ENCODE measurements at regions not wholly inside any gene's neighbourhood (a gene's known extent, or its start where the extent isn't known, plus 50 kb on each side); places are given as distances from the start of the nearest gene placed in this dataset.
"Not testable (repeated sequence)": the region's sequence is repeated elsewhere in the genome, so short reads cannot be mapped to it uniquely, and the experiment has no call there.

GRCh38 chr6:113254194-113254593 lies 603.0 kb upstream of the MARCKS start:
- H3K9me3 ChIP-seq (ENCODE audit: control insufficient read depth, low read length); H3K4me3 ChIP-seq (ENCODE audit: extremely low read depth, insufficient read depth, low read length, poor library complexity, severe bottlenecking); H3K36me3 ChIP-seq (ENCODE audit: control insufficient read depth, insufficient read depth, low read length); H3K27ac ChIP-seq (ENCODE audit: low read depth, low read length, severe bottlenecking); H3K4me1 ChIP-seq (ENCODE audit: control insufficient read depth, insufficient read depth, low read length, poor library complexity, severe bottlenecking): not testable (repeated sequence)

- no peak overlapping the region for H3K4me3 ChIP-seq (ENCODE audit: extremely low read depth, insufficient read depth, low read length, poor library complexity, severe bottlenecking)
- H3K36me3 ChIP-seq (ENCODE audit: control insufficient read depth, insufficient read depth, low read length), result no peaks in the 10 kb centered on the region
- H3K9me3 ChIP-seq (ENCODE audit: control insufficient read depth, low read length), result peaks cover 5% of the 10 kb centered on the region
- no peak overlapping the region for H3K27ac ChIP-seq (ENCODE audit: low read depth, low read length, severe bottlenecking)
- no peaks in the 10 kb centered on the region for H3K4me1 ChIP-seq (ENCODE audit: control insufficient read depth, insufficient read depth, low read length, poor library complexity, severe bottlenecking)
- no CpG with 5 or more reads among the region's 1 CpG for WGBS, 2 experiments (ENCODE audit: insufficient coverage in 2 of 2)
These were observed 598.4 kb upstream of the MARCKS start for GRCh38 chr6:113258771-113259170.

- H3K4me1 ChIP-seq (ENCODE audit: control insufficient read depth, insufficient read depth, low read length, poor library complexity, severe bottlenecking), result no peaks in the 10 kb centered on the region
- H3K36me3 ChIP-seq (ENCODE audit: control insufficient read depth, insufficient read depth, low read length), result no peaks in the 10 kb centered on the region
- H3K4me3 ChIP-seq (ENCODE audit: extremely low read depth, insufficient read depth, low read length, poor library complexity, severe bottlenecking), result no peak overlapping the region
- no peak overlapping the region for H3K27ac ChIP-seq (ENCODE audit: low read depth, low read length, severe bottlenecking)
- H3K9me3 ChIP-seq (ENCODE audit: control insufficient read depth, low read length), result peaks cover 35% of the 10 kb centered on the region
These were observed 585.7 kb upstream of the MARCKS start for GRCh38 chr6:113271437-113271836.

GRCh38 chr6:113276601-113277000 lies 580.5 kb upstream of the MARCKS start:
- H3K36me3 ChIP-seq (ENCODE audit: control insufficient read depth, insufficient read depth, low read length), result no peaks in the 10 kb centered on the region
- peaks cover 5% of the 10 kb centered on the region for H3K4me1 ChIP-seq (ENCODE audit: control insufficient read depth, insufficient read depth, low read length, poor library complexity, severe bottlenecking)
- no CpG with 5 or more reads among the region's 2 CpGs for WGBS, 2 experiments (ENCODE audit: insufficient coverage in 2 of 2)
- H3K9me3 ChIP-seq (ENCODE audit: control insufficient read depth, low read length), result no peaks in the 10 kb centered on the region
- no peak overlapping the region for H3K4me3 ChIP-seq (ENCODE audit: extremely low read depth, insufficient read depth, low read length, poor library complexity, severe bottlenecking)
- H3K27ac ChIP-seq (ENCODE audit: low read depth, low read length, severe bottlenecking), result no peak overlapping the region

- Histone ChIP-seq H3K4me1 (ENCODE audit: control insufficient read depth, insufficient read depth, low read length, poor library complexity, severe bottlenecking) (peaks cover 6% of the 10 kb centered on the region), H3K36me3 (ENCODE audit: control insufficient read depth, insufficient read depth, low read length) (no peaks in the 10 kb centered on the region), H3K4me3 (ENCODE audit: extremely low read depth, insufficient read depth, low read length, poor library complexity, severe bottlenecking) (no peak overlapping the region), H3K27ac (ENCODE audit: low read depth, low read length, severe bottlenecking) (no peak overlapping the region), H3K9me3 (ENCODE audit: control insufficient read depth, low read length) (no peaks in the 10 kb centered on the region)
- no CpG with 5 or more reads among the region's 1 CpG for WGBS, 2 experiments (ENCODE audit: insufficient coverage in 2 of 2)
These were observed 580.0 kb upstream of the MARCKS start for GRCh38 chr6:113277111-113277510.

- Histone ChIP-seq H3K9me3 (ENCODE audit: control insufficient read depth, low read length) (no peaks in the 10 kb centered on the region), H3K4me3 (ENCODE audit: extremely low read depth, insufficient read depth, low read length, poor library complexity, severe bottlenecking) (no peak overlapping the region), H3K27ac (ENCODE audit: low read depth, low read length, severe bottlenecking) (no peak overlapping the region), H3K36me3 (ENCODE audit: control insufficient read depth, insufficient read depth, low read length) (no peaks in the 10 kb centered on the region), H3K4me1 (ENCODE audit: control insufficient read depth, insufficient read depth, low read length, poor library complexity, severe bottlenecking) (peaks cover 6% of the 10 kb centered on the region)
These were observed 576.1 kb upstream of the MARCKS start for GRCh38 chr6:113281014-113281413.

GRCh38 chr6:113281431-113281830 lies 575.7 kb upstream of the MARCKS start:
- H3K4me3 ChIP-seq (ENCODE audit: extremely low read depth, insufficient read depth, low read length, poor library complexity, severe bottlenecking), result no peak overlapping the region
- peaks cover 6% of the 10 kb centered on the region for H3K4me1 ChIP-seq (ENCODE audit: control insufficient read depth, insufficient read depth, low read length, poor library complexity, severe bottlenecking)
- WGBS, 2 experiments (ENCODE audit: insufficient coverage in 2 of 2), result 14 to 57% methylated on average over 1 of the region's 1 CpG
- no peaks in the 10 kb centered on the region for H3K36me3 ChIP-seq (ENCODE audit: control insufficient read depth, insufficient read depth, low read length)
- no peaks in the 10 kb centered on the region for H3K9me3 ChIP-seq (ENCODE audit: control insufficient read depth, low read length)
- no peak overlapping the region for H3K27ac ChIP-seq (ENCODE audit: low read depth, low read length, severe bottlenecking)

- Histone ChIP-seq H3K4me1 (ENCODE audit: control insufficient read depth, insufficient read depth, low read length, poor library complexity, severe bottlenecking) (no peaks in the 10 kb centered on the region), H3K9me3 (ENCODE audit: control insufficient read depth, low read length) (no peaks in the 10 kb centered on the region), H3K27ac (ENCODE audit: low read depth, low read length, severe bottlenecking) (no peak overlapping the region), H3K36me3 (ENCODE audit: control insufficient read depth, insufficient read depth, low read length) (no peaks in the 10 kb centered on the region), H3K4me3 (ENCODE audit: extremely low read depth, insufficient read depth, low read length, poor library complexity, severe bottlenecking) (no peak overlapping the region)
- 92 to 100% methylated on average over 1 of the region's 2 CpGs for WGBS, 2 experiments (ENCODE audit: insufficient coverage in 2 of 2)
These were observed 569.7 kb upstream of the MARCKS start for GRCh38 chr6:113287396-113287795.

- Histone ChIP-seq H3K4me3 (ENCODE audit: extremely low read depth, insufficient read depth, low read length, poor library complexity, severe bottlenecking) (no peak overlapping the region), H3K9me3 (ENCODE audit: control insufficient read depth, low read length) (no peaks in the 10 kb centered on the region), H3K36me3 (ENCODE audit: control insufficient read depth, insufficient read depth, low read length) (no peaks in the 10 kb centered on the region), H3K27ac (ENCODE audit: low read depth, low read length, severe bottlenecking) (no peak overlapping the region), H3K4me1 (ENCODE audit: control insufficient read depth, insufficient read depth, low read length, poor library complexity, severe bottlenecking) (no peaks in the 10 kb centered on the region)
- no CpG with 5 or more reads among the region's 1 CpG for WGBS, 2 experiments (ENCODE audit: insufficient coverage in 2 of 2)
These were observed 568.7 kb upstream of the MARCKS start for GRCh38 chr6:113288409-113288808.

GRCh38 chr6:113289166-113289565 lies 568.0 kb upstream of the MARCKS start:
- Histone ChIP-seq H3K4me1 (ENCODE audit: control insufficient read depth, insufficient read depth, low read length, poor library complexity, severe bottlenecking) (no peaks in the 10 kb centered on the region), H3K4me3 (ENCODE audit: extremely low read depth, insufficient read depth, low read length, poor library complexity, severe bottlenecking) (no peak overlapping the region), H3K36me3 (ENCODE audit: control insufficient read depth, insufficient read depth, low read length) (no peaks in the 10 kb centered on the region), H3K27ac (ENCODE audit: low read depth, low read length, severe bottlenecking) (no peak overlapping the region), H3K9me3 (ENCODE audit: control insufficient read depth, low read length) (no peaks in the 10 kb centered on the region)
- WGBS, 2 experiments (ENCODE audit: insufficient coverage in 2 of 2), result 82 to 86% methylated on average over 1 to 2 of the region's 6 CpGs

- no peaks in the 10 kb centered on the region for H3K36me3 ChIP-seq (ENCODE audit: control insufficient read depth, insufficient read depth, low read length)
- no peaks in the 10 kb centered on the region for H3K4me1 ChIP-seq (ENCODE audit: control insufficient read depth, insufficient read depth, low read length, poor library complexity, severe bottlenecking)
- no peaks in the 10 kb centered on the region for H3K9me3 ChIP-seq (ENCODE audit: control insufficient read depth, low read length)
- no peak overlapping the region for H3K4me3 ChIP-seq (ENCODE audit: extremely low read depth, insufficient read depth, low read length, poor library complexity, severe bottlenecking)
- H3K27ac ChIP-seq (ENCODE audit: low read depth, low read length, severe bottlenecking), result no peak overlapping the region
- WGBS, 2 experiments (ENCODE audit: insufficient coverage in 2 of 2), result no CpG with 5 or more reads among the region's 1 CpG
These were observed 566.5 kb upstream of the MARCKS start for GRCh38 chr6:113290684-113291083.
